ENCODE measurements at regions not wholly inside any gene's neighbourhood (a gene's known extent, or its start where the extent isn't known, plus 50 kb on each side); places are given as distances from the start of the nearest gene placed in this dataset.

DNA sequence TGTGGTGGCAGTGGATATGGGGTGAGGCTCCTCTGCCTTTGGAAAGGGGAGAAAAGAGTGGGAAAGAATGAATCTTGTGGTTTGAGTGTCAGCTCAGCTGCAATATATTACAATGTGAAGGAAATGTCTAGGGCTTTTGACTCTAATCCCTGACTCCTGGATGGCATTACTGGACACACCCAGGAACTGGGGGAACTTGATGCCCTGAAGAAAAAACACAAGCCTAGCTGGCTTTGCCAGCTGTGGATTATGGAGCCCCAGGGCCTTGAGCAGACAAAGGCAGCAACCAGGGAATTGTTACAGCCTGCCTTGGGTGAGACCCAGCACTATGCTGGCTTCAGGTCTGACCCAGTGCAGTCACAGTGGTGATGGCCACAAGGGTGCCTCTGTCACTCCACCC is 57.1 kb upstream of the CYSLTR1 start:
- Mint-ChIP-seq H3K27me3 (peaks cover 3% of the 10 kb centered on the region), H3K4me3 (no peak overlapping the region), H3K4me1 (no peaks in the 10 kb centered on the region), H3K27ac (no peak overlapping the region), H3K36me3 (peaks cover 2% of the 10 kb centered on the region), H3K9me3 (peaks cover 9 to 26% (median 13%) of the 10 kb centered on the region in 3 donors)

DNA sequence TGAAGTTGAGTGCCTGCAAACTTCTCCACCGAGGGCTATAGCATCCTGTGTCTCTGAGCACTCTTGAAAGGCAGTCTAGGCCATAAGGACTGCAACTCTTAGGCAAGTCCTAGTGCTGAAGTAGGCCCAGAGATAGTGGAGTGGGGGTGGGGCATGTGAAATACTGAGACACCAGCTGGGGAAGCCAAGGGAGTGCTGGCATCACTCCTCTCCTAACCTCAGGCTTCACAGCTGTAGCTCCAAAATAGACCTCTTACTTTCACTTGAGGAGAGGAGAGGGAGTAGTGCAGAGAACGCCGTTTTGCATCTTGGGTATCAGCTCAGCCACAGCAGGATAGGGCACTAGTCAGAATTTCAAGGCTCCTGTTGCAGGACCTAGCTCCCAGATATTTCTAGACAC is 56.2 kb upstream of the CYSLTR1 start:
- H3K27me3 Mint-ChIP-seq: peaks cover 3% of the 10 kb centered on the region
- H3K9me3 Mint-ChIP-seq: peaks cover 3 to 19% (median 6%) of the 10 kb centered on the region in 3 donors
- no peak overlapping the region for H3K27ac Mint-ChIP-seq
- no peak overlapping the region for H3K4me3 Mint-ChIP-seq
- H3K4me1 Mint-ChIP-seq: peaks cover 0 to 2% (median 0%) of the 10 kb centered on the region in 3 donors
- no peaks in the 10 kb centered on the region for H3K36me3 Mint-ChIP-seq

GRCh38 chrX:78378476-78379115 is 51.2 kb upstream of the CYSLTR1 start:
- H3K4me3 Mint-ChIP-seq: no peak overlapping the region
- no peaks in the 10 kb centered on the region for H3K27me3 Mint-ChIP-seq
- H3K36me3 Mint-ChIP-seq: no peaks in the 10 kb centered on the region
- H3K27ac Mint-ChIP-seq: no peak overlapping the region
- H3K4me1 Mint-ChIP-seq: peaks cover 0 to 2% (median 2%) of the 10 kb centered on the region in 3 donors
- H3K9me3 Mint-ChIP-seq: peaks cover 0 to 13% (median 3%) of the 10 kb centered on the region in 3 donors
